RWPE1 (cell line): ENCODE measurements at regions not wholly inside any gene's neighbourhood (a gene's known extent, or its start where the extent isn't known, plus 50 kb on each side); places are given as distances from the start of the nearest gene placed in this dataset.
A peak's percentile ranks its signal among the peaks of the same experiment; 100 is the strongest.

ENCODE experiments used
- CTCF ChIA-PET: fragments of 350-600 bp; sonication (Branson Sonifier 250); formaldehyde crosslinking; extraction: SDS; loops from one replicate; lab custom pipeline; 2021; lab: Yijun Ruan, JAX
- POLR2A ChIA-PET: fragments of 400-600 bp; formaldehyde crosslinking; extraction: SDS; loops from one replicate; lab custom pipeline; 2020; ENCODE audit warnings: antibody characterized with exemption; ENCODE audit not compliant: low non-redundant PET; lab: Yijun Ruan, JAX
- DNase-seq: peaks from one replicate; pipeline ENCODE4 v3.0.0; 2012; ENCODE audit warnings: low spot score
- H3K27ac ChIP-seq: fragments of 450-650 bp; 2 replicates; pipeline ENCODE4 v1.5.1; 2017
- CTCF ChIP-seq: fragments of 450-650 bp; conservative IDR thresholded peaks from 2 replicates; pipeline ENCODE4 v1.5.1; 2017; ENCODE audit warnings: low read depth, mild to moderate bottlenecking

- DNase-seq: no peak
- ChIA-PET POLR2A (no interaction called here), CTCF (no interaction called here)
- H3K27ac ChIP-seq: no peak overlapping the region
- TF ChIP-seq CTCF: no peak
These were observed 135.2 kb upstream of the NT5C1B start for GRCh38 chr2:18724371-18725145.

GRCh38 chr2:18723219-18723618 is 133.8 kb upstream of the NT5C1B start:
- H3K27ac ChIP-seq: no peak overlapping the region
- CTCF ChIA-PET: no interaction called here
- TF ChIP-seq CTCF: no peak
- POLR2A ChIA-PET: no interaction called here
- no peak for DNase-seq

DNA sequence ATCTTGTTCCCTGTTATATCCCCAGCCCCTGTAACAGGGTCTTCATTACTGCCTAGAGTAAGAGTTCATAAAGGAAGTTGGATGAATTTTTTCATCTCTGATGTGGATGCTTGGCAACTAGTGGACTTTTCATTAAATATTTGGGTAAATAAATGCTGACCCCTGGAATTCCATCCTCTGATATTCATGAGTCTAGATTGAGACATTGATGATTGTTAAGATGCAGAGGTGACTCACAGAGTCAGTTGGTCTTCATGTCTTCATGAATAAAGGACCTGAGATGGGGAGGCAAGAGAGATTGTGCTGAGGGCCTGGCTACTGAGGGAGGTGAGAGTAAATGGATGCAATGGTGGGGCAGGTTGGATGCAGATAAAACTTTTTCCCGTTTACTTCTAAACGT is 132.7 kb upstream of the NT5C1B start:
- ChIA-PET POLR2A (no interaction called here), CTCF (no interaction called here)
- no peak for DNase-seq
- H3K27ac ChIP-seq: no peak overlapping the region
- no peak for TF ChIP-seq CTCF

DNA sequence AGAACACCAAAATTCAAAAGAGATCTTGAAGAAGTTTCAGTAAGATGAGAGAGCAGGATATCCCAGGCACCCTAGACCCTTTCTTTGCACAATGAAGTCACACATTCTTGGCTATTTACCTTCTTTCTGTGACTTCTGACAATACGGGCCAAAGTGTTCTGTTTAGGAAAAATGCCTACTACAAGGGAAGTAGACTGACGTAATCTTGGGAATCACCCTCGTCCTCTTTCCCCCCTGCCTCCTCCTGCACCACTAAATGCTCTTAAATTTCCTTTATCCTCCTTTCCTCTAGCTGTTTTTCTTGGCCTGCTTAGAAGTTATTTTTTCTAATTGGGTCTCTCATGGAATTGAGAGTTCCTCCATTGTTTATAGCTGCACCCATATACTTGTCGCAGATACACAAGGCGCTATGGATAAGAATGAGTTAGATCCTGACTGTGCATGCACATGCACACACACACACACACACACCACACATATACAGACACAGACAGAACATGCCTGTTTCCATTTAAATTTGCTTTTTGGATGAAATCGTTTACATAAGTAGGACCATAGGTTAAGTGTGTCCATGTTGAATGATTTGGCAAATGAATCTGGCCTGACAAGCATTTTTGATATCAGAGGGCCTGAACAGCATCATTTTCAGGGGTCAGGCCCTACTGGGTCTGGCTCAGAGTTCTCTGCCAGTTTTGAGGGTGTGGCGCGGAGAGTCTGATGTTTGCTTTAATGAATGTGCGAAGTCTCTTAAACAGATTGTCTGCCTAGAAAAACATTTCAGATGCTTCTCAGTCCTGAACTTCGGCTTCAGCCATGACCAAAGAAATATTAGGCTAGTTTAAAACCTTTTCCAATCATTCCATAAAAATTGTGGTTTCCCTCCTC is 131.9 kb upstream of the NT5C1B start:
- no peak for DNase-seq
- no peak for TF ChIP-seq CTCF
- ChIA-PET POLR2A (no interaction called here), CTCF (no interaction called here)
- no peak overlapping the region for H3K27ac ChIP-seq

- ChIA-PET POLR2A (no interaction called here), CTCF (no interaction called here)
- no peak overlapping the region for H3K27ac ChIP-seq
- no peak for TF ChIP-seq CTCF
- DNase-seq: peak; percentile 57
These were observed 130.8 kb upstream of the NT5C1B start for GRCh38 chr2:18719978-18720775.

GRCh38 chr2:18708203-18708715 is 118.9 kb upstream of the NT5C1B start:
- ChIA-PET CTCF (no interaction called here), POLR2A (no interaction called here)
- no peak for TF ChIP-seq CTCF
- no peak overlapping the region for H3K27ac ChIP-seq
- no peak for DNase-seq
